ENCODE measurements at regions not wholly inside any gene's neighbourhood (a gene's known extent, or its start where the extent isn't known, plus 50 kb on each side); places are given as distances from the start of the nearest gene placed in this dataset.

DNA sequence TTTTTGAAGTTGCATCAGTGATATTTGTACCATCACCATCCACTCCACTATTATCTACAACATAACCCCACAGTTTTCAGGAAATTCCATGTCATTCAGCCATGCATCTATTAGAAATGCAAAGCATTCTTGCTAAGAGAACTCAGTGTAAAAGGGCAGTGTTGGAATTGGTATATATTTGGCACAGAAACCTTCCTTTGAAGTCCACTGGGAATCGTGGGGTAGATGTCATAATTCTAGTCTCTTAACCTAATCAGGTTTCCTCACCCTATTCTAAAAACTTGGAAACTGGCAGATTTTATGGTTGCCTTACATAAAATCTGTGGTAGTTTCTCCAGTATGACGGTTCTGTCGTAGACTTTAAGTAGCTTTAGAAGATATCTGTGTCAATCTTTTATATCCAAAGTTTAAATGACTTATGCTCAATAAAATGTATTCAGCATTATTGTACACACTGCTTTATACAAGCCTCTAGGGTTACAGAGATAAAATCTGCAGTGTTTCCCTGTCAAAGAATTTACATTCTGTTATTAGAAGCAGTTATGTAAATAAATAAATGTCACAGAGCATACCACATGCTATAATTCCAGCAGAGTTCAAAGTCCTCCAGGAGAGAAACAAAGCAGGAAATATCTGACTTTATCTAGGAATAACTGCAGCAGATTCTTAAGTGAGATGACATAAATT lies 704.4 kb upstream of the CELF2 start:
- TF ChIP-seq, protein P1, sequence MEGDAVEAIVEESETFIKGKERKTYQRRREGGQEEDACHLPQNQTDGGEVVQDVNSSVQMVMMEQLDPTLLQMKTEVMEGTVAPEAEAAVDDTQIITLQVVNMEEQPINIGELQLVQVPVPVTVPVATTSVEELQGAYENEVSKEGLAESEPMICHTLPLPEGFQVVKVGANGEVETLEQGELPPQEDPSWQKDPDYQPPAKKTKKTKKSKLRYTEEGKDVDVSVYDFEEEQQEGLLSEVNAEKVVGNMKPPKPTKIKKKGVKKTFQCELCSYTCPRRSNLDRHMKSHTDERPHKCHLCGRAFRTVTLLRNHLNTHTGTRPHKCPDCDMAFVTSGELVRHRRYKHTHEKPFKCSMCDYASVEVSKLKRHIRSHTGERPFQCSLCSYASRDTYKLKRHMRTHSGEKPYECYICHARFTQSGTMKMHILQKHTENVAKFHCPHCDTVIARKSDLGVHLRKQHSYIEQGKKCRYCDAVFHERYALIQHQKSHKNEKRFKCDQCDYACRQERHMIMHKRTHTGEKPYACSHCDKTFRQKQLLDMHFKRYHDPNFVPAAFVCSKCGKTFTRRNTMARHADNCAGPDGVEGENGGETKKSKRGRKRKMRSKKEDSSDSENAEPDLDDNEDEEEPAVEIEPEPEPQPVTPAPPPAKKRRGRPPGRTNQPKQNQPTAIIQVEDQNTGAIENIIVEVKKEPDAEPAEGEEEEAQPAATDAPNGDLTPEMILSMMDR (conservative IDR thresholded peaks at IDR 0.05 in 1 of 2, IDR thresholded peaks at IDR 0.05 in 1 of 2; ENCODE audit: extremely low read depth in 1 of 2, insufficient read depth in 1 of 2, low read depth in 1 of 2, low read length in 2 of 2) = no peak
- TF ChIP-seq EZH2 (IDR thresholded peaks at IDR 0.05; ENCODE audit: borderline replicate concordance, low read length) = no peak

Measured in mammary epithelial cell (primary cell).